ENCODE measurements at regions not wholly inside any gene's neighbourhood (a gene's known extent, or its start where the extent isn't known, plus 50 kb on each side); places are given as distances from the start of the nearest gene placed in this dataset.

DNA sequence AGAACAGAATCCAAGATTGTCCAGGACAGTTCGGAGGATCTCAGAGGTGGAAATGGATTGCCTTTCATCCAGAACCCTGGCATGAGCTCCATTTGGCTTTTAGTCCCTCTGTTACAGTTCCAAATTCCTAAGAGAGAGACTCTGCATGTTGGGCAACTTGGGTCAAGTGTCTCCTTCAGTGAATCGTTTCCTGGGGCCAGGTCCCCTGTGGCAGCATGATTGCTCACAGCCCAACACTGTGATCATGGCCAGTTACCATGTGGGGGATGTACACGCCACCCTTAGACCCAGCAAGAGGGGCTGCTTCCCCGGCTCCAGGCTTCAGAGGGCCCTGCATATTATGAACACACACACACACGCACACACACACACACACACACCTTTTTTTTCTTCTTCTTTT is 118.6 kb upstream of the GLI2 start:
- no peaks in the 10 kb centered on the region for H4K20me1 ChIP-seq (ENCODE audit: insufficient read depth, low read length)
- no peak overlapping the region for H3K4me2 ChIP-seq (ENCODE audit: insufficient read depth, low read length)
- no peak for ATAC-seq (ENCODE audit: insufficient read depth, low read depth)
- H3K4me3 ChIP-seq (ENCODE audit: low read depth in 1 of 2, low read length in 2 of 2), result no peak overlapping the region
- H2AFZ ChIP-seq (ENCODE audit: low read depth, low read length), result no peak overlapping the region
- no peaks in the 10 kb centered on the region for H3K4me1 ChIP-seq (ENCODE audit: insufficient read depth, low read length)
- H3K79me2 ChIP-seq (ENCODE audit: insufficient read depth, low read length), result no peaks in the 10 kb centered on the region
- no peak overlapping the region for H3K27ac ChIP-seq (ENCODE audit: low read length)
- TF ChIP-seq, protein P1, sequence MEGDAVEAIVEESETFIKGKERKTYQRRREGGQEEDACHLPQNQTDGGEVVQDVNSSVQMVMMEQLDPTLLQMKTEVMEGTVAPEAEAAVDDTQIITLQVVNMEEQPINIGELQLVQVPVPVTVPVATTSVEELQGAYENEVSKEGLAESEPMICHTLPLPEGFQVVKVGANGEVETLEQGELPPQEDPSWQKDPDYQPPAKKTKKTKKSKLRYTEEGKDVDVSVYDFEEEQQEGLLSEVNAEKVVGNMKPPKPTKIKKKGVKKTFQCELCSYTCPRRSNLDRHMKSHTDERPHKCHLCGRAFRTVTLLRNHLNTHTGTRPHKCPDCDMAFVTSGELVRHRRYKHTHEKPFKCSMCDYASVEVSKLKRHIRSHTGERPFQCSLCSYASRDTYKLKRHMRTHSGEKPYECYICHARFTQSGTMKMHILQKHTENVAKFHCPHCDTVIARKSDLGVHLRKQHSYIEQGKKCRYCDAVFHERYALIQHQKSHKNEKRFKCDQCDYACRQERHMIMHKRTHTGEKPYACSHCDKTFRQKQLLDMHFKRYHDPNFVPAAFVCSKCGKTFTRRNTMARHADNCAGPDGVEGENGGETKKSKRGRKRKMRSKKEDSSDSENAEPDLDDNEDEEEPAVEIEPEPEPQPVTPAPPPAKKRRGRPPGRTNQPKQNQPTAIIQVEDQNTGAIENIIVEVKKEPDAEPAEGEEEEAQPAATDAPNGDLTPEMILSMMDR (IDR thresholded peaks at IDR 0.05; ENCODE audit: borderline replicate concordance, extremely low read depth, low read length, poor library complexity, severe bottlenecking), result no peak
- TF ChIP-seq EZH2 (IDR thresholded peaks at IDR 0.05; ENCODE audit: borderline replicate concordance, low read depth, low read length, severe bottlenecking), result no peak
- no peak overlapping the region for H3K9ac ChIP-seq (ENCODE audit: low read depth, low read length)
- no peaks in the 10 kb centered on the region for H3K27me3 ChIP-seq (ENCODE audit: insufficient read depth, low read length, poor library complexity)
- DNase-seq, result no peak
- no peaks in the 10 kb centered on the region for H3K36me3 ChIP-seq (ENCODE audit: insufficient read depth, low read length)
- no peaks in the 10 kb centered on the region for H3K9me3 ChIP-seq (ENCODE audit: insufficient read depth, low read length, severe bottlenecking)

DNA sequence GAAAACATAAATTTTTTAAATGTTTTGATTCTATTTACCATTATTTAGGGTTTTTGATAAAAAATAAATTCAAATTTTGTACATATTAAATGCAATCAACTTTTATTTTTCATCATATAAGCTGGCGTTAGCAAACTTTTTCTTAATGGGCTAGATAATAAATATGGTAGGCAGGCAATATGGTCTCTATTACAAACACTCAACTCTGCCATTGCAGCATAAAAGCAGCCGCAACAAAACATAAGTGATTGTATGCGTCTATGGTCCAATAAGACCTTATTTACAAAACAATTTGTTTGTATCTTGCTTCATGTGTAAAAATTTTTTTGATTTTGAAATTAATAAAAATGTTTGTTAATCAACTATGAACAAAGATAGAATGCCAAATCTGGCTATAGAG is 116.8 kb upstream of the GLI2 start:
- H3K79me2 ChIP-seq (ENCODE audit: insufficient read depth, low read length), result no peaks in the 10 kb centered on the region
- TF ChIP-seq EZH2 (IDR thresholded peaks at IDR 0.05; ENCODE audit: borderline replicate concordance, low read depth, low read length, severe bottlenecking), result no peak
- TF ChIP-seq, protein P1 (IDR thresholded peaks at IDR 0.05; ENCODE audit: borderline replicate concordance, extremely low read depth, low read length, poor library complexity, severe bottlenecking), result no peak

DNA sequence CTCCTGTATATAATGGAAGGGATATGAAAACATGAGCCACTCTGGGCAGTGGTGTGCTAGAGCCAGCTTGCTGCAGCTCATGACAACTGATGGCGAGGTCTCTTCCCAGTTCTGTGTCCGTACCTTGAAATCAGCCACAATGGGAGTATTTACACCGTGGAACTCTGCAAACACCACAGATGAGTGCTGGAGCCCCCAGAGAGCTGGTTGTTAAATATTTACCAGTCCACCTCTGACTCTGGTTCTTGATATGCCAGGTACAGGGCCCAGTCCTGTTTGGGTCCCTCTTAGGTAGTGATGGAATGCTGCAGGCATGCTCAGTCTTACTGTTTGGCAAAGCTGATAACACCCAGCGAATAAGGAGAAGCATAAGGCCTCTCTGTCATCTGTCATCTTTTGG is 116.1 kb upstream of the GLI2 start:
- no peak overlapping the region for H2AFZ ChIP-seq (ENCODE audit: low read depth, low read length)
- ATAC-seq (ENCODE audit: insufficient read depth, low read depth), result no peak
- no peak for TF ChIP-seq EZH2 (IDR thresholded peaks at IDR 0.05; ENCODE audit: borderline replicate concordance, low read depth, low read length, severe bottlenecking)
- TF ChIP-seq, protein P1 (IDR thresholded peaks at IDR 0.05; ENCODE audit: borderline replicate concordance, extremely low read depth, low read length, poor library complexity, severe bottlenecking), result no peak

More for the DNA sequence above, 116.8 kb upstream of the GLI2 start:
- Histone ChIP-seq H3K27me3 (ENCODE audit: insufficient read depth, low read length, poor library complexity) (no peaks in the 10 kb centered on the region), H3K4me3 (ENCODE audit: low read depth in 1 of 2, low read length in 2 of 2) (no peak overlapping the region), H4K20me1 (ENCODE audit: insufficient read depth, low read length) (no peaks in the 10 kb centered on the region), H3K9ac (ENCODE audit: low read depth, low read length) (no peak overlapping the region), H3K9me3 (ENCODE audit: insufficient read depth, low read length, severe bottlenecking) (no peaks in the 10 kb centered on the region), H3K27ac (ENCODE audit: low read length) (no peak overlapping the region), H3K36me3 (ENCODE audit: insufficient read depth, low read length) (no peaks in the 10 kb centered on the region), H2AFZ (ENCODE audit: low read depth, low read length) (no peak overlapping the region), H3K4me1 (ENCODE audit: insufficient read depth, low read length) (no peaks in the 10 kb centered on the region), H3K4me2 (ENCODE audit: insufficient read depth, low read length) (no peak overlapping the region)
- DNase-seq (no peak), ATAC-seq (ENCODE audit: insufficient read depth, low read depth) (no peak)

More for the DNA sequence above, 116.1 kb upstream of the GLI2 start:
- no peaks in the 10 kb centered on the region for H3K27me3 ChIP-seq (ENCODE audit: insufficient read depth, low read length, poor library complexity)
- H3K9ac ChIP-seq (ENCODE audit: low read depth, low read length), result no peak overlapping the region
- no peak overlapping the region for H3K4me2 ChIP-seq (ENCODE audit: insufficient read depth, low read length)
- no peak overlapping the region for H3K27ac ChIP-seq (ENCODE audit: low read length)
- no peaks in the 10 kb centered on the region for H3K79me2 ChIP-seq (ENCODE audit: insufficient read depth, low read length)
- no peak overlapping the region for H3K4me3 ChIP-seq (ENCODE audit: low read depth in 1 of 2, low read length in 2 of 2)
- no peaks in the 10 kb centered on the region for H3K36me3 ChIP-seq (ENCODE audit: insufficient read depth, low read length)
- no peaks in the 10 kb centered on the region for H3K4me1 ChIP-seq (ENCODE audit: insufficient read depth, low read length)
- no peaks in the 10 kb centered on the region for H3K9me3 ChIP-seq (ENCODE audit: insufficient read depth, low read length, severe bottlenecking)
- DNase-seq, result no peak
- H4K20me1 ChIP-seq (ENCODE audit: insufficient read depth, low read length), result no peaks in the 10 kb centered on the region
